T-helper 17 cell (primary cell): ENCODE measurements at regions not wholly inside any gene's neighbourhood (a gene's known extent, or its start where the extent isn't known, plus 50 kb on each side); places are given as distances from the start of the nearest gene placed in this dataset.
A peak's percentile ranks its signal among the peaks of the same experiment; 100 is the strongest.
"Not testable (repeated sequence)": the region's sequence is repeated elsewhere in the genome, so short reads cannot be mapped to it uniquely, and the experiment has no call there.

Experiments used
- ATAC-seq: fragments of 150-1000 bp; cut with Tn5 transposase; 2 replicates; pipeline ENCODE4 v1.10.0; 2021; ENCODE audit warnings: mild to moderate bottlenecking, moderate library complexity
- DNase-seq, 3 donors: peaks; one replicate each; pipeline versions ENCODE4 v3.0.0 to v3.0.0-alpha.2; 2020 to 2021
- H3K9me3 ChIP-seq: one replicate; pipeline ENCODE4 v1.7.0; 2013; ENCODE audit warnings: low read length, mild to moderate bottlenecking; ENCODE audit not compliant: control insufficient read depth, poor library complexity, severe bottlenecking
- H3K27ac Mint-ChIP-seq: one replicate; pipeline ENCODE4 v1.8.0; 2022; ENCODE audit warnings: mild to moderate bottlenecking, moderate library complexity, mixed read lengths
- H3K27me3 Mint-ChIP-seq: one replicate; pipeline ENCODE4 v1.8.0; 2022; ENCODE audit warnings: mixed read lengths
- H3K36me3 Mint-ChIP-seq: one replicate; pipeline ENCODE4 v1.8.0; 2022; ENCODE audit warnings: low read depth, mixed read lengths
- H3K4me1 Mint-ChIP-seq: one replicate; pipeline ENCODE4 v1.8.0; 2022; ENCODE audit warnings: mild to moderate bottlenecking, mixed read lengths
- H3K4me3 Mint-ChIP-seq: one replicate; pipeline ENCODE4 v1.8.0; 2022; ENCODE audit warnings: mild to moderate bottlenecking, moderate library complexity, mixed read lengths

DNA sequence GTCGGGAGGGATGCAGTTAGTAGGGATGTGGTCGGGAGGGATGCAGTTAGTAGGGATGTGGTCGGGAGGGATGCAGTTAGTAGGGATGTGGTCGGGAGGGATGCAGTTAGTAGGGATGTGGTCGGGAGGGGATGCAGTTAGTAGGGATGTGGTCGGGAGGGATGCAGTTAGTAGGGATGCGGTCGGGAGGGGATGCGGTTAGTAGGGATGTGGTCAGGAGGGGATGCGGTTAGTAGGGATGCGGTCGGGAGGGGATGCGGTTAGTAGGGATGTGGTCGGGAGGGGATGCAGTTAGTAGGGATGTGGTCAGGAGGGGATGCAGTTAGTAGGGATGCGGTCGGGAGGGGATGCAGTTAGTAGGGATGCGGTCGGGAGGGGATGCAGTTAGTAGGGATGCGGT is 96.2 kb downstream of the BDH1 start:
- not testable (repeated sequence) for ATAC-seq, H3K9me3 ChIP-seq, DNase-seq, H3K36me3 Mint-ChIP-seq, H3K27me3 Mint-ChIP-seq, H3K4me3 Mint-ChIP-seq, H3K27ac Mint-ChIP-seq
- H3K4me1 Mint-ChIP-seq: peaks cover 17% of the 10 kb centered on the region

DNA sequence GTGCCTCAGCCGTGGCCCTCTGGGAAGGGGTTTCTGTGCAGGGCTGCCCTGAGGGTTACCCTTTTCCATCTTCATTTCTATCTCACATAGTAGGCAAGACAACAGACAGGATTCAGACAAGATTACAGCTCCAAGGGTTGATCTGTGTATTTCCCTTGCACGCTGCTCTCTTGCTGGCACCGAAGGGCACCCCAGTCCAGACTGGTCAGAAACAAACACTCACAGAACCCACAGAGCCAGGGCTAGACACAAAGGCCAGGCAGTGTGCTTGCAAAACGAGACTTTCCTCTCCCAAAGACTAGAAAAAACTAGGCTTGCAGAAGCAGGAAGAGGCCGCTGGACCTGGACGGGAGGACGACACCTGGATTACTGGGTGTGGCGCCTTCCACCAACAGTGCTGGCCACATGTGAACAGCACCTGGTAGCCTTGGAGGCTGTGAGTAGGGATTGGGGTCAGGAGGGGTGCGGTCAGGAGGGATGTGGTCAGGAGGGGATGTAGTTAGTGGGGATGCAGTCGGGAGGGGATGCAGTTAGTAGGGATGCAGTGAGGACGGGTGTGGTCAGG is 96.8 kb downstream of the BDH1 start:
- H3K36me3 Mint-ChIP-seq: no peaks in the 10 kb centered on the region
- H3K27ac Mint-ChIP-seq: peak overlapping the region; percentile 47
- H3K27me3 Mint-ChIP-seq: peaks cover 6% of the 10 kb centered on the region
- ATAC-seq (no peak), DNase-seq (no peak)
- H3K9me3 ChIP-seq: no peaks in the 10 kb centered on the region
- H3K4me1 Mint-ChIP-seq: peaks cover 21% of the 10 kb centered on the region
- peak overlapping the region; percentile 55 for H3K4me3 Mint-ChIP-seq

DNA sequence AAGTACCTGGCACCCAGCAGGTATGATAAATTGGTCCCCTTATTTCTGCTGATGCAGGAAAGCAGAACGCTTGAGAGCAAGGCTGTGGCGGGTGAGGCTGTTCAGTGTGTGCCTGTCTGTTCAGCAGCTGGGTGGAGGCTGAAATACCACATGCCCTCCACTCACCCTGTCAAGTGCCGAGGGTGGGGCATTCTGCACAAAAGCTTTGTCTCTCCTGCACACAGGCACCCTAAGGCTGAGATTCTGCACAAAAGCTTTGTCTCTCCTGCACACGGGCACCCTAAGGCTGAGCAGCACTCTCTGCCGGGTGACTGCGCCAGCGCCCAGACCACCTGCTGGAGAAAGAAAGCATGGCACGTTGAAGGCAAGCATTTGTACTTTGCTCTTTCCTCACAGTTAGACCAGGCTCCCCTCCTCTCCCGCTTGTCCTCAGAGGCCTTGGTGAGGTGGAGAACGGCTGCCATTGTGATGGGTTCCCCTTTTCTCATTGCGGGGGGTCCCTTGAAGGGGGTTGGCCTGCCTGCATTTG is 97.5 kb downstream of the BDH1 start:
- ATAC-seq (peak; percentile 76), DNase-seq (peak in 1 of 3 donors; percentile 39)
- H3K4me1 Mint-ChIP-seq: peaks cover 21% of the 10 kb centered on the region
- H3K27ac Mint-ChIP-seq: peak overlapping the region; percentile 47
- H3K9me3 ChIP-seq: no peaks in the 10 kb centered on the region
- no peaks in the 10 kb centered on the region for H3K36me3 Mint-ChIP-seq
- H3K27me3 Mint-ChIP-seq: peaks cover 6% of the 10 kb centered on the region
- H3K4me3 Mint-ChIP-seq: peak overlapping the region; percentile 55

DNA sequence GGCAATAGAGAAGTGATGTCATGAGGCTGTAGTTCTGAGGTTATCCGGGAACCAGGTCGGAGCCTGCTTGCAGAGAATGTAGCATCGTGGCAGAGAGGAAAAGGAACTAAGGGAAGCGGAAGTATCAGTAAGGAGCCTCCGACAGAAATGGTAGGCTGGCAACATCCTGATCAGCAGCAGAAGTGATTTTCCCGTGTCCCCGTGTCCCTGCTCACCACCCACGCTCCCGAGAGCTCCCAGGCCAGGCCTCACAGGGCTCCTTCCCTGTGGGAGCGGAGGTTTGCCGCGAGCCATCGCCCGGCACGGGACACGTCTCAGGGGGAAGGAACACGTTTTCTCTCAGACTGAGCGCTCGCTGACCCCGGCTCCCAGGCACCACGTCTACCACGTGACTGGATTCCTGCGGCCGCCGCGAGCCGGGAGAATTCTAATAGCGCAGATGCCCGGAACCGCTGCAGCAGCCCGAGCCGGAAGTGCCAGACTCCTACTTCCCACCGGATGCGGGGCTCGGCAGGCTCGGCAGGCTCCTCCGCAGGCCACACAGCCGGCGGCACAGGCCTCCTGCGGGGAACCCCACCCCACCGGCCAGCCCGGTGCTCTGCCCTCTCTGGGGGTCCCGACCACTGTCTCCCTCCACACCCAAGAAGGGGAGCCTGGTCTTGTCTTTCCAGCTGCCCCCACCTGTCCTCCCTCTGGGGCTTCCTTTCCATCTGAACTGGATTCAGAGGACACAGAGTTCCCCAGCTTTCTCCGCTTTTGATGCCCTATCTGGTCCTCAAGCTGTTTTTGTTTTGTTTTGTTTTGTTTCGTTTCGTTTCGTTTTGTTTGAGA is 99.3 kb downstream of the BDH1 start:
- Mint-ChIP-seq H3K36me3 (no peaks in the 10 kb centered on the region), H3K4me3 (peak overlapping the region; percentile 96), H3K27me3 (peaks cover 6% of the 10 kb centered on the region), H3K4me1 (peaks cover 21% of the 10 kb centered on the region), H3K27ac (peak overlapping the region; percentile 86)
- DNase-seq (peak in 1 of 3 donors; percentile 19), ATAC-seq (peak; percentile 43)
- no peaks in the 10 kb centered on the region for H3K9me3 ChIP-seq

DNA sequence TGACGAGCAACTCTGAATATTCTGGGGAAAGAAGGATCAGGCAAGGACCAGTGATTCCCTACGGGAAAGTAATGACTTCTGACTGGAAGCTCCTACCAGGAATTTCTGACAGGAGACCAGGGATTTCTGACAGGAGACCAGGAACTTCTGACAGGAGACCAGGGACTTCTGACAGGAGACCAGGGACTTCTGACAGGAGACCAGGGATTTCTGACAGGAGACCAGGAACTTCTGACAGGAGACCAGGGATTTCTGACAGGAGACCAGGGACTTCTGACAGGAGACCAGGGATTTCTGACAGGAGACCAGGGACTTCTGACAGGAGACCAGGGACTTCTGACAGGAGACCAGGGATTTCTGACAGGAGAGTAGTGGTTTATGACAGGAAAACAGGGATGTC is 100.9 kb downstream of the BDH1 start:
- H3K4me1 Mint-ChIP-seq: peaks cover 21% of the 10 kb centered on the region
- ATAC-seq, H3K4me3 Mint-ChIP-seq: not testable (repeated sequence)

DNA sequence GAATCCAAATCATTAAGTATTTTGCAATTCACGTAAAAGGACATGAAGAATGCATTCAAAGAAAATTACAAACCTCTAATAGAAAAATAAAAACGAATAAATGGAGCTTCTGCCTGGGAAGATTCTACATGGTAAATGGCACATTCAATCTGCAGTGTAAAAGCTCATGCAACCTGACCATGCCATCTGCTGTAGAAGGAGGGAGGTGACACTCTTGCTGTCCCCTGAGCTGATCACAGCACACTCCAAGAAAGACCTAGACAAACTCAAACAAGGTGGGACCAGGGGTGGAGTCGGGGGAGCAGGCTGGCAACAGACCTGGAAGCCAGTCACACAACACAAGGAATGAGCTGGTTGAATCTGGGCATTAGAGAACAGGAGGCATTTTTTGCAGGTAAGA is 101.8 kb downstream of the BDH1 start:
- H3K9me3 ChIP-seq: no peaks in the 10 kb centered on the region
- Mint-ChIP-seq H3K27ac (peak overlapping the region; percentile 85), H3K4me1 (peaks cover 21% of the 10 kb centered on the region), H3K4me3 (no peak overlapping the region), H3K27me3 (peaks cover 6% of the 10 kb centered on the region), H3K36me3 (no peaks in the 10 kb centered on the region)
- ATAC-seq (peak; percentile 39), DNase-seq (no peak)

More for the DNA sequence above, 100.9 kb downstream of the BDH1 start:
- not testable (repeated sequence) for H3K9me3 ChIP-seq, H3K27me3 Mint-ChIP-seq, H3K36me3 Mint-ChIP-seq, DNase-seq
- H3K27ac Mint-ChIP-seq: peak overlapping the region; percentile 86

GRCh38 chr3:197450810-197451209 is 105.0 kb downstream of the BDH1 start:
- Mint-ChIP-seq H3K27me3 (peaks cover 12% of the 10 kb centered on the region), H3K4me3 (no peak overlapping the region), H3K27ac (no peak overlapping the region), H3K4me1 (peaks cover 11% of the 10 kb centered on the region), H3K36me3 (no peaks in the 10 kb centered on the region)
- DNase-seq (no peak), ATAC-seq (no peak)
- no peaks in the 10 kb centered on the region for H3K9me3 ChIP-seq

GRCh38 chr3:197450308-197450707 is 105.5 kb downstream of the BDH1 start:
- no peak for ATAC-seq
- Mint-ChIP-seq H3K36me3 (no peaks in the 10 kb centered on the region), H3K27me3 (peaks cover 9% of the 10 kb centered on the region), H3K4me1 (peaks cover 6% of the 10 kb centered on the region), H3K27ac (no peak overlapping the region), H3K4me3 (no peak overlapping the region)
- DNase-seq: no peak
- no peaks in the 10 kb centered on the region for H3K9me3 ChIP-seq

- not testable (repeated sequence) for H3K36me3 Mint-ChIP-seq, ATAC-seq, H3K4me1 Mint-ChIP-seq, H3K9me3 ChIP-seq, DNase-seq, H3K4me3 Mint-ChIP-seq, H3K27ac Mint-ChIP-seq
- peaks cover 15% of the 10 kb centered on the region for H3K27me3 Mint-ChIP-seq
Measured at GRCh38 chr3:197449181-197449580, 106.6 kb downstream of the BDH1 start.

GRCh38 chr3:197447781-197448180 is 108.0 kb downstream of the BDH1 start:
- H3K9me3 ChIP-seq, H3K36me3 Mint-ChIP-seq, DNase-seq, H3K4me3 Mint-ChIP-seq, ATAC-seq, H3K27ac Mint-ChIP-seq, H3K4me1 Mint-ChIP-seq: not testable (repeated sequence)
- peaks cover 29% of the 10 kb centered on the region for H3K27me3 Mint-ChIP-seq

DNA sequence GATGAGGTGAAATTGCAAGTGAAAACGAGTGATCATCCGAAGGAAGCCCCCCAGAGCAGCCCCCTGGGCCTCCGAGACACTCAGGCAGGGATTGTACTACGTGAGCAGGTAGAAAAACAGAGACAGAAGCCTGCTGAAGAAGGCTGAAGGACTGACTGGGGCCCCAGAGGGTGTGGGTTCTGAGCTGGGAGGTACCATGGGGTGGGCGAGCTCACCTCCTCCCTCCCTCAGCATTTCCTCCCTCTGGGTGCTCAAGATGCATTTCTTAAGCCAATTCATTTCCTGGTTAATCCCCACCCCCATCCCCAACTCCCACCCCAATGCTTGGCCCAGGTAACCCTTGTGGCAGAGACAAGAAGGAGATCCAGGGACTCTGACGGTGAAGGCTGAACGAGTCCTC is 108.7 kb downstream of the BDH1 start:
- ATAC-seq: no peak
- Mint-ChIP-seq H3K27ac (no peak overlapping the region), H3K27me3 (peaks cover 36% of the 10 kb centered on the region), H3K4me3 (no peak overlapping the region), H3K36me3 (no peaks in the 10 kb centered on the region), H3K4me1 (peaks cover 6% of the 10 kb centered on the region)
- no peaks in the 10 kb centered on the region for H3K9me3 ChIP-seq
- DNase-seq: no peak

DNA sequence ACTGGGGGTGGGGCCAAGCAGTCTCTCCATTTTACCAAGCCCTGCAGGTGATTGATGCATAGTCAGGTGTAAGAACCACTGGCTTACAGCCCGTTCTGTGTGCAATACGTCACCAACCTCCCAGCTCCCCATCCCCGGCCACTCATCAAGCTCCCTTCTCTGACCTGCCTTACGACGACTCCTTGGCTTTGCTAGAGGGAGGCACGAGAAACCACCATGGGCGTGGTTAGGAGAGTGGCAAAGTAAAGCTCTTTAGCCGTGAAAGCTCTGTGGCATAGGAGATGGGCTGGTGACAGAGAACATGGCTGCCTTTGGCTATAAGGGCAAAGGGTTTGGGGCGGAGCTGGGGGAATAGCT is 109.1 kb downstream of the BDH1 start:
- ATAC-seq (no peak), DNase-seq (no peak)
- Mint-ChIP-seq H3K4me1 (peaks cover 6% of the 10 kb centered on the region), H3K27me3 (peaks cover 40% of the 10 kb centered on the region), H3K4me3 (no peak overlapping the region), H3K36me3 (no peaks in the 10 kb centered on the region), H3K27ac (no peak overlapping the region)
- no peaks in the 10 kb centered on the region for H3K9me3 ChIP-seq

DNA sequence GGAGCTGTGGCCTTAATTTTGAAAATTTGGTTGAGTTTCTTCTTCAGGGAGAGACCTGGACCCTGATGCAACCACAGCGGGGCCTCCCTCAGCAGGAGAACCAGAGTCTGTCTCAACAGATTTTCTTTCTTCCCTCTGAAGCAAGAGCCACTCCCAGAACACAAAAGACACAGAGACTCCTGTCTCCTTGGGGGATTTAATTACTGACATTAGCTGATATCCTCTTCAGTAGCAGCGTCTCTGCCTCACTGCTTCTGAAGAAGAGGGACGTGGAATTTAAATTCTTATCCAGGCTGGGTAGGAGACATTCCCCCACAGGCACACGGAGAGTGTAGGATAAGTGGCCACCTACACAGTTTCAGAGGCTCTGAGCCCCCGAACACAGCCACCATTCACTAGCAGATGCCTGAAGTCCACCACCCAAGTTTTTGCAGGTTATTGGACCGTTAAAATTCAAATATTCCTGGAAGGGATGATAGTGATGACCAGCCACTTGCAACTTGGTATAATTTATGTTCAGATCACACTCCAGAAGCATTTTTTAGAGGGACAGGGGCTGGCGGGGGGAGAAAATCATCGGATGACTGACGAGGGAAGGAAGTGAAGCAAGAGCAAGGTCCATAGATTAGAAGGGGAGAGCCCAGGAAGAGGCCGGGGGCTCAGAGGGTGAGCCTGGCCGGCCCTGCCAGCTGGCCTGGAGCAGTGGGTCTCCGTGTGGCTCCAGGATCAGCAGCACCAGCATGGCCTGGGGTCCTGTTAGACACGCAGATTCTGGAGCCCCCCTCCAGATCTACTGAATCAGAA is 109.7 kb downstream of the BDH1 start:
- H3K4me3 Mint-ChIP-seq: no peak overlapping the region
- no peak for DNase-seq
- H3K9me3 ChIP-seq: no peaks in the 10 kb centered on the region
- peaks cover 3% of the 10 kb centered on the region for H3K36me3 Mint-ChIP-seq
- peaks cover 46% of the 10 kb centered on the region for H3K27me3 Mint-ChIP-seq
- ATAC-seq: no peak
- H3K4me1 Mint-ChIP-seq: peaks cover 8% of the 10 kb centered on the region
- H3K27ac Mint-ChIP-seq: no peak overlapping the region
